ENCODE measurements at regions not wholly inside any gene's neighbourhood (a gene's known extent, or its start where the extent isn't known, plus 50 kb on each side); places are given as distances from the start of the nearest gene placed in this dataset.

DNA sequence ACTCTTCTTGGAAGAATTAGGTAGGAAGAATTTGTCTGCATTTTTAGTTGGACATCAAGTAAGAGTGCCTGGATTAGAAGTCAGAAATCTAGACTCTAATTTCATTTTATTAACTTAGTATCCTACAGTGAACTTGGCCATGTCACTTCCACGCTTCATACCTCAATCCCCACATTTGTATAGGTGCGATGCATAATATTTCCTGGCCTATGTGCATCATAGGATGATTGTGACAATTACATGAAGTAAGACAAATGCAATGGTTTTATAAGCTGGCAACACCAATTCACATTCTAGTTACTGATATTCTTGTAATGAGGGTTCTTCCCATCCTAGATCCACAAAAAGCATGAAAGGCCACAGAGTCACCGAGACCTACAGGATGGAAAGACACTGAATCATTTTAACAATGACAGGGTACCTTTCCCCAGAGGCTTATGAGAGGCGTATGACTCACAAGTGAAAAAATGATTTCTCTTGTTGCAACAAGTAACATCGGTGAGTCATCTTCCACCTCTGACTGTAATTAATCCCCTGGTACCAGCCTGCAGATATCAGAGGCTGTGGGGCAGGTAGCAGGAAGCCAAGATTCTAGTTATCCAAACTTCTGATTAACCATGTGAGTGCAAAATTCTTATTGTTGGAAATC, 56.0 kb upstream of the OR5AK2 start:
- Histone ChIP-seq H3K36me3 (no peaks in the 10 kb centered on the region), H3K27ac (no peak overlapping the region), H3K4me3 (no peak overlapping the region), H3K27me3 (no peaks in the 10 kb centered on the region), H3K4me1 (no peaks in the 10 kb centered on the region), H3K9me3 (no peaks in the 10 kb centered on the region)
- in situ Hi-C loops (cut with MboI; ENCODE audit: low pct_ligation_motif_present in 1 of 4, low pct_unique_long_range_greater_than_20kb in 1 of 4, low sequenced_read_pairs in 3 of 4) (no loop called here), intact Hi-C loops (cut with DNase I; ENCODE audit: low total_unique reads) (no loop called here)
- 61 to 85% methylated on average over 2 to 5 of the region's 5 CpGs for WGBS, 2 donors (ENCODE audit: low coverage in 1 of 2)
- no peak for DNase-seq
- TF ChIP-seq EP300 (IDR thresholded peaks at IDR 0.05; ENCODE audit: low read depth): no peak
- no peak for TF ChIP-seq POLR2AphosphoS5 (IDR thresholded peaks at IDR 0.05)
- TF ChIP-seq POLR2A (IDR thresholded peaks at IDR 0.05): no peak
- no peak for TF ChIP-seq CTCF (IDR thresholded peaks at IDR 0.05)

GRCh38 chr11:56923116-56923515, 65.6 kb upstream of the OR5AK2 start:
- no peaks in the 10 kb centered on the region for H3K36me3 ChIP-seq
- 2 to 60% methylated on average over 1 of the region's 1 CpG for WGBS, 2 donors (ENCODE audit: low coverage in 1 of 2)
- no peaks in the 10 kb centered on the region for H3K27me3 ChIP-seq
- H3K27ac ChIP-seq: no peak overlapping the region
- no peaks in the 10 kb centered on the region for H3K9me3 ChIP-seq
- in situ Hi-C loops (cut with MboI; ENCODE audit: low pct_ligation_motif_present in 1 of 4, low pct_unique_long_range_greater_than_20kb in 1 of 4, low sequenced_read_pairs in 3 of 4): no loop called here
- intact Hi-C loops (cut with DNase I; ENCODE audit: low total_unique reads): no loop called here
- H3K4me1 ChIP-seq: no peaks in the 10 kb centered on the region
- no peak for TF ChIP-seq EP300 (IDR thresholded peaks at IDR 0.05; ENCODE audit: low read depth)
- TF ChIP-seq POLR2AphosphoS5 (IDR thresholded peaks at IDR 0.05): no peak
- no peak for TF ChIP-seq POLR2A (IDR thresholded peaks at IDR 0.05)
- no peak for TF ChIP-seq CTCF (IDR thresholded peaks at IDR 0.05)
- no peak for DNase-seq
- no peak overlapping the region for H3K4me3 ChIP-seq

GRCh38 chr11:56922421-56922820, 66.3 kb upstream of the OR5AK2 start:
- no peak for DNase-seq
- intact Hi-C loops (cut with DNase I; ENCODE audit: low total_unique reads): no loop called here
- Histone ChIP-seq H3K27me3 (no peaks in the 10 kb centered on the region), H3K36me3 (no peaks in the 10 kb centered on the region), H3K4me3 (no peak overlapping the region), H3K4me1 (no peaks in the 10 kb centered on the region), H3K27ac (no peak overlapping the region), H3K9me3 (no peaks in the 10 kb centered on the region)
- 67 to 93% methylated on average over 1 of the region's 1 CpG for WGBS, 2 donors (ENCODE audit: low coverage in 1 of 2)
- TF ChIP-seq POLR2AphosphoS5 (IDR thresholded peaks at IDR 0.05) (no peak), CTCF (IDR thresholded peaks at IDR 0.05) (no peak), EP300 (IDR thresholded peaks at IDR 0.05; ENCODE audit: low read depth) (no peak), POLR2A (IDR thresholded peaks at IDR 0.05) (no peak)
- in situ Hi-C loops (cut with MboI; ENCODE audit: low pct_ligation_motif_present in 1 of 4, low pct_unique_long_range_greater_than_20kb in 1 of 4, low sequenced_read_pairs in 3 of 4): no loop called here

- no peak for TF ChIP-seq POLR2AphosphoS5 (IDR thresholded peaks at IDR 0.05)
- no peak for TF ChIP-seq EP300 (IDR thresholded peaks at IDR 0.05; ENCODE audit: low read depth)
- no peak for TF ChIP-seq POLR2A (IDR thresholded peaks at IDR 0.05)
- no peak for TF ChIP-seq CTCF (IDR thresholded peaks at IDR 0.05)
- H3K27me3 ChIP-seq: no peaks in the 10 kb centered on the region
- no peaks in the 10 kb centered on the region for H3K9me3 ChIP-seq
- no peak for DNase-seq
- no peaks in the 10 kb centered on the region for H3K4me1 ChIP-seq
- peak overlapping the region in 1 of 4 donors; percentile 29 for H3K27ac ChIP-seq
- H3K4me3 ChIP-seq: no peak overlapping the region
- in situ Hi-C loops (cut with MboI; ENCODE audit: low pct_ligation_motif_present in 1 of 4, low pct_unique_long_range_greater_than_20kb in 1 of 4, low sequenced_read_pairs in 3 of 4): no loop called here
- 29 to 32% methylated on average over 3 of the region's 3 CpGs for WGBS, 2 donors (ENCODE audit: low coverage in 1 of 2)
- no peaks in the 10 kb centered on the region for H3K36me3 ChIP-seq
- intact Hi-C loops (cut with DNase I; ENCODE audit: low total_unique reads): no loop called here
Observed at GRCh38 chr11:56917708-56918400, 70.9 kb upstream of the OR5AK2 start.

Measured in transverse colon (tissue), 4 donors.